ENCODE measurements at regions not wholly inside any gene's neighbourhood (a gene's known extent, or its start where the extent isn't known, plus 50 kb on each side); places are given as distances from the start of the nearest gene placed in this dataset.

- peak; percentile 4 to 7 for DNase-seq (ENCODE audit: extremely low read depth in 1 of 2, low read depth in 1 of 2)
These were observed 316.2 kb upstream of the CLINT1 start for GRCh38 chr5:158174918-158175851.

GRCh38 chr5:158174026-158174425 is 315.1 kb upstream of the CLINT1 start:
- DNase-seq (ENCODE audit: extremely low read depth in 1 of 2, low read depth in 1 of 2), result no peak

GRCh38 chr5:158172005-158172404 is 313.1 kb upstream of the CLINT1 start:
- no peak for DNase-seq (ENCODE audit: extremely low read depth in 1 of 2, low read depth in 1 of 2)

GRCh38 chr5:158170534-158170933 is 311.6 kb upstream of the CLINT1 start:
- no peak for DNase-seq (ENCODE audit: extremely low read depth in 1 of 2, low read depth in 1 of 2)

GRCh38 chr5:158170060-158170459 is 311.1 kb upstream of the CLINT1 start:
- DNase-seq (ENCODE audit: extremely low read depth in 1 of 2, low read depth in 1 of 2), result no peak

- DNase-seq (ENCODE audit: extremely low read depth in 1 of 2, low read depth in 1 of 2), result no peak
These were observed 307.5 kb upstream of the CLINT1 start for GRCh38 chr5:158166424-158166823.

- no peak for DNase-seq (ENCODE audit: extremely low read depth in 1 of 2, low read depth in 1 of 2)
These were observed 306.7 kb upstream of the CLINT1 start for GRCh38 chr5:158165647-158166046.

- DNase-seq (ENCODE audit: extremely low read depth in 1 of 2, low read depth in 1 of 2), result no peak
These were observed 305.5 kb upstream of the CLINT1 start for GRCh38 chr5:158164296-158165047.

- DNase-seq (ENCODE audit: extremely low read depth in 1 of 2, low read depth in 1 of 2), result no peak
These were observed 304.7 kb upstream of the CLINT1 start for GRCh38 chr5:158163451-158164295.

- DNase-seq (ENCODE audit: extremely low read depth in 1 of 2, low read depth in 1 of 2), result no peak
These were observed 303.6 kb upstream of the CLINT1 start for GRCh38 chr5:158162479-158163034.

GRCh38 chr5:158162026-158162425 is 303.1 kb upstream of the CLINT1 start:
- DNase-seq (ENCODE audit: extremely low read depth in 1 of 2, low read depth in 1 of 2), result no peak

GRCh38 chr5:158159621-158160020 is 300.7 kb upstream of the CLINT1 start:
- DNase-seq (ENCODE audit: extremely low read depth in 1 of 2, low read depth in 1 of 2), result no peak

- no peak for DNase-seq (ENCODE audit: extremely low read depth in 1 of 2, low read depth in 1 of 2)
These were observed 297.0 kb upstream of the CLINT1 start for GRCh38 chr5:158155811-158156505.

- no peak for DNase-seq (ENCODE audit: extremely low read depth in 1 of 2, low read depth in 1 of 2)
These were observed 296.1 kb upstream of the CLINT1 start for GRCh38 chr5:158155067-158155466.

- no peak for DNase-seq (ENCODE audit: extremely low read depth in 1 of 2, low read depth in 1 of 2)
These were observed 295.5 kb upstream of the CLINT1 start for GRCh38 chr5:158154226-158155005.

- no peak for DNase-seq (ENCODE audit: extremely low read depth in 1 of 2, low read depth in 1 of 2)
These were observed 294.6 kb upstream of the CLINT1 start for GRCh38 chr5:158153508-158153907.

- DNase-seq (ENCODE audit: extremely low read depth in 1 of 2, low read depth in 1 of 2), result no peak
These were observed 293.2 kb upstream of the CLINT1 start for GRCh38 chr5:158152136-158152535.

GRCh38 chr5:158147227-158147626 is 288.3 kb upstream of the CLINT1 start:
- DNase-seq (ENCODE audit: extremely low read depth in 1 of 2, low read depth in 1 of 2), result no peak

- DNase-seq (ENCODE audit: extremely low read depth in 1 of 2, low read depth in 1 of 2), result no peak
These were observed 286.9 kb upstream of the CLINT1 start for GRCh38 chr5:158145827-158146226.

Measured in stimulated activated CD8-positive, alpha-beta memory T cell treated with anti-CD3 and anti-CD28 coated beads, Interleukin-7, amount 100 ng/mL, for 48 hours (primary cell).